Prostate gland (tissue), 2 donors: ENCODE measurements at regions not wholly inside any gene's neighbourhood (a gene's known extent, or its start where the extent isn't known, plus 50 kb on each side); places are given as distances from the start of the nearest gene placed in this dataset.

ENCODE experiments used
- DNase-seq: peaks from one replicate; pipeline ENCODE4 v3.0.0-alpha.2; 2019; ENCODE audit warnings: low spot score
- H3K27ac ChIP-seq, 2 donors: fragments of 200-600 bp; sonication (generic); 2 replicates each; pipeline ENCODE4 v1.5.1; 2017 to 2019
- H3K27me3 ChIP-seq: fragments of 200-600 bp; sonication (generic); replicated peaks from 2 replicates; pipeline ENCODE4 v1.5.1; 2019; ENCODE audit not compliant: insufficient read depth
- H3K36me3 ChIP-seq, 2 donors: fragments of 200-600 bp; sonication (generic); 1 replicate in 1 of 2; 2 replicates in 1 of 2; pipeline versions ENCODE4 v1.5.1 to v1.8.1; 2017 to 2019
- H3K4me1 ChIP-seq: fragments of 200-600 bp; sonication (generic); replicated peaks from 2 replicates; pipeline ENCODE4 v1.5.1; 2019
- H3K4me3 ChIP-seq, 2 donors: fragments of 200-600 bp; sonication (generic); 2 replicates each; pipeline ENCODE4 v1.5.1; 2017 to 2019
- H3K9me3 ChIP-seq: fragments of 200-600 bp; sonication (generic); 2 replicates; pipeline ENCODE4 v1.5.1; 2017
- POLR2A ChIP-seq: fragments of 450-650 bp; IDR thresholded peaks from one replicate; pipeline ENCODE4 v1.6.1; 2016; ENCODE audit warnings: antibody characterized with exemption, mild to moderate bottlenecking
- POLR2AphosphoS5 ChIP-seq: sonication (generic); formaldehyde crosslinking; IDR thresholded peaks from one replicate; pipeline ENCODE4 v1.6.1; 2017; ENCODE audit warnings: antibody characterized with exemption
- WGBS: methylation state at CpG from one replicate; pipeline ENCODE4 v1.1.5; 2018; 5-methylcytosine and 5-hydroxymethylcytosine counted together
- intact Hi-C: fragments of 100-400 bp; cut with DNase I; formaldehyde crosslinking; loops from one replicate; pipeline ENCODE4 v1.14.2; 2022
- TF ChIP-seq, protein P1 (sequence below), 4 experiments: fragments of 200-600 bp in 2 of 4; fragments of 450-650 bp in 2 of 4; sonication (generic) in 2 of 4; IDR thresholded peaks; 1 replicate in 3 of 4; 2 replicates in 1 of 4; pipeline ENCODE4 v1.5.1; 2016 to 2019; ENCODE audit warnings: antibody characterized with exemption in 4 of 4, mild to moderate bottlenecking in 2 of 4, moderate library complexity in 2 of 4

GRCh38 chr2:82259551-82259950 is 1955.0 kb upstream of the LRRTM1 start:
- Histone ChIP-seq H3K27me3 (no peaks in the 10 kb centered on the region), H3K4me3 (no peak overlapping the region), H3K4me1 (no peaks in the 10 kb centered on the region), H3K27ac (no peak overlapping the region), H3K9me3 (no peaks in the 10 kb centered on the region), H3K36me3 (no peaks in the 10 kb centered on the region)
- DNase-seq: no peak
- no peak for TF ChIP-seq POLR2A
- TF ChIP-seq POLR2AphosphoS5: no peak
- TF ChIP-seq, protein P1, sequence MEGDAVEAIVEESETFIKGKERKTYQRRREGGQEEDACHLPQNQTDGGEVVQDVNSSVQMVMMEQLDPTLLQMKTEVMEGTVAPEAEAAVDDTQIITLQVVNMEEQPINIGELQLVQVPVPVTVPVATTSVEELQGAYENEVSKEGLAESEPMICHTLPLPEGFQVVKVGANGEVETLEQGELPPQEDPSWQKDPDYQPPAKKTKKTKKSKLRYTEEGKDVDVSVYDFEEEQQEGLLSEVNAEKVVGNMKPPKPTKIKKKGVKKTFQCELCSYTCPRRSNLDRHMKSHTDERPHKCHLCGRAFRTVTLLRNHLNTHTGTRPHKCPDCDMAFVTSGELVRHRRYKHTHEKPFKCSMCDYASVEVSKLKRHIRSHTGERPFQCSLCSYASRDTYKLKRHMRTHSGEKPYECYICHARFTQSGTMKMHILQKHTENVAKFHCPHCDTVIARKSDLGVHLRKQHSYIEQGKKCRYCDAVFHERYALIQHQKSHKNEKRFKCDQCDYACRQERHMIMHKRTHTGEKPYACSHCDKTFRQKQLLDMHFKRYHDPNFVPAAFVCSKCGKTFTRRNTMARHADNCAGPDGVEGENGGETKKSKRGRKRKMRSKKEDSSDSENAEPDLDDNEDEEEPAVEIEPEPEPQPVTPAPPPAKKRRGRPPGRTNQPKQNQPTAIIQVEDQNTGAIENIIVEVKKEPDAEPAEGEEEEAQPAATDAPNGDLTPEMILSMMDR (IDR thresholded peaks at IDR 0.05): no peak
- 84% methylated on average over 2 of the region's 2 CpGs for WGBS
- intact Hi-C loops: no loop called here

DNA sequence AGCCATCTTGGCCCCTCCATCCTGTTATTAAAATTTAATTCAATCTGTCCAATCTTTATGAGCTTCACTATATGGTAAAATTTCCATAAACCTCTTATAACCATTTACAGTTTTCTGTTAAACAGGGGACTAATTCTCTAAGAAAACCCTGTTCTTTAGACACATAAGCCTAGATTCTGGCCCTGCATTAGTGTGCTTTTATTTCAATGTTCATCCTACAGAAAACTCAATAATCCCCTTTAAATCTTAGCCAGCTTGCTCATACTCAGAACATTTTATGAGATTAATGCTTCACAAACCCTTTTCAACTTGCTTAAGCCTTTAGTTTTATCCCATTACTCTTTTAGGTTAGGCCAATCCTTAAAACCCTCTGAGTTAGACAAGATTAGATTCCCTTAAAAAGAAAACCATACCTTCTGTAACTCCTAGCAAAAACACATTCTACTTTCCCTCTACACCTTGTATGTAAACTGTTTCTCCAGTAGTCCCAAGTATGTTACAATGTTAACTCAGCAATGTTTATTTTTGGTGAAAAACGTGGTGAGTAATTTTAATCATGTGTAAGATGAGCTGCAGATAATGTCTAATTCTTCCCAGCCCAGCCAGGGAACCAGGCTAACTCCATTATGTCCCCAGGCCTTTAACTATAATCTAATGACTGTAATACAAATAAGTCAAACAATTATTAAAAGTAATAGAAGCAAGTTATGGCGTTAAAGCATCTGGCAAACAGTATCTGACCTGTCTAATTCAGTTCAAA is 1953.4 kb upstream of the LRRTM1 start:
- Histone ChIP-seq H3K27me3 (no peaks in the 10 kb centered on the region), H3K9me3 (no peaks in the 10 kb centered on the region), H3K27ac (no peak overlapping the region), H3K36me3 (no peaks in the 10 kb centered on the region), H3K4me1 (no peaks in the 10 kb centered on the region), H3K4me3 (no peak overlapping the region)
- no peak for DNase-seq
- WGBS: 11% methylated on average over 2 of the region's 2 CpGs
- TF ChIP-seq POLR2AphosphoS5: no peak
- TF ChIP-seq POLR2A: no peak
- TF ChIP-seq, protein P1 (IDR thresholded peaks at IDR 0.05): no peak
- intact Hi-C loops: no loop called here

- no peak overlapping the region for H3K27ac ChIP-seq
- no peaks in the 10 kb centered on the region for H3K4me1 ChIP-seq
- intact Hi-C loops: no loop called here
- H3K9me3 ChIP-seq: no peaks in the 10 kb centered on the region
- TF ChIP-seq POLR2AphosphoS5: no peak
- TF ChIP-seq, protein P1 (IDR thresholded peaks at IDR 0.05): no peak
- TF ChIP-seq POLR2A: no peak
- H3K27me3 ChIP-seq: no peaks in the 10 kb centered on the region
- no peak overlapping the region for H3K4me3 ChIP-seq
- no peaks in the 10 kb centered on the region for H3K36me3 ChIP-seq
- WGBS: 73% methylated on average over 11 of the region's 11 CpGs
- no peak for DNase-seq
Observed at GRCh38 chr2:82256983-82257632, 1952.6 kb upstream of the LRRTM1 start.

GRCh38 chr2:82256288-82256687 is 1951.7 kb upstream of the LRRTM1 start:
- H3K4me1 ChIP-seq: no peaks in the 10 kb centered on the region
- WGBS: 74% methylated on average over 3 of the region's 3 CpGs
- intact Hi-C loops: no loop called here
- H3K4me3 ChIP-seq: no peak overlapping the region
- no peak overlapping the region for H3K27ac ChIP-seq
- no peaks in the 10 kb centered on the region for H3K36me3 ChIP-seq
- DNase-seq: no peak
- no peaks in the 10 kb centered on the region for H3K27me3 ChIP-seq
- H3K9me3 ChIP-seq: no peaks in the 10 kb centered on the region
- TF ChIP-seq, protein P1 (IDR thresholded peaks at IDR 0.05): no peak
- TF ChIP-seq POLR2A (no peak), POLR2AphosphoS5 (no peak)

DNA sequence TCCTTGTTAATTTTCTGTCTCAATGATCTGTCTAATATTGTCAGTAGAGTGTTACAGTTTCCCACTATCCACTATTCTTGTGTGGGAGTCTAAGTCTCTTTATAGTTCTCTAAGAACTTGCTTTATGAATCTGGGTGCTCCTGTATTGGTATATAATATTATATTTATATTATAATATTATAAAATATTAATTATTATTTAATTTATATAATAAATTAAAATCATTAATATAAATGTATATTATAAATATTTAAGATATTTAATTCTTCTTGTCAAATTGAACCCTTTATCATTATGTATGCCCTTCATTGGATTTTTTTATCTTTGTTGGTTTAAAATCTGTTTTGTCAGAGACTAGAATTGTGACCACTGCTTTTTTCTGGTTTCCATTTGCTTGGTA is 1950.2 kb upstream of the LRRTM1 start:
- Histone ChIP-seq H3K27me3 (no peaks in the 10 kb centered on the region), H3K4me1 (no peaks in the 10 kb centered on the region), H3K4me3 (no peak overlapping the region), H3K9me3 (no peaks in the 10 kb centered on the region), H3K27ac (no peak overlapping the region), H3K36me3 (no peaks in the 10 kb centered on the region)
- intact Hi-C loops: no loop called here
- DNase-seq: no peak
- TF ChIP-seq POLR2A (no peak), POLR2AphosphoS5 (no peak)
- TF ChIP-seq, protein P1 (IDR thresholded peaks at IDR 0.05): no peak
